Fibroblast of lung (primary cell): ENCODE measurements at regions not wholly inside any gene's neighbourhood (a gene's known extent, or its start where the extent isn't known, plus 50 kb on each side); places are given as distances from the start of the nearest gene placed in this dataset.

Source experiments
- DNase-seq, 2 donors: peaks; one replicate each; pipeline versions ENCODE4 v3.0.0 to v3.0.0-alpha.2; 2010; ENCODE audit warnings: low read depth in 2 of 2
- H2AFZ ChIP-seq: 2 replicates; pipeline ENCODE4 v1.5.1; 2012; ENCODE audit warnings: low read length, control low read depth, inconsistent platforms
- H3K27ac ChIP-seq: 2 replicates; pipeline ENCODE4 v1.5.1; 2011; ENCODE audit warnings: low read length, control low read depth; ENCODE audit not compliant: insufficient read depth
- H3K27me3 ChIP-seq: 2 replicates; pipeline ENCODE4 v1.5.1; 2011; ENCODE audit warnings: mild to moderate bottlenecking, low read length; ENCODE audit not compliant: control insufficient read depth, insufficient read depth
- H3K36me3 ChIP-seq: 2 replicates; pipeline ENCODE4 v1.5.1; 2011; ENCODE audit warnings: low read length; ENCODE audit not compliant: control insufficient read depth, insufficient read depth
- H3K4me1 ChIP-seq: 2 replicates; pipeline ENCODE4 v1.5.1; 2011; ENCODE audit warnings: low read length; ENCODE audit not compliant: control insufficient read depth, insufficient read depth; ENCODE audit errors: extremely low read depth
- H3K4me2 ChIP-seq: 2 replicates; pipeline ENCODE4 v1.5.1; 2011; ENCODE audit warnings: low read length, control low read depth; ENCODE audit not compliant: insufficient read depth; ENCODE audit errors: extremely low read depth
- H3K4me3 ChIP-seq, 4 experiments: fragments of 200-600 bp in 1 of 4; sonication (generic) in 1 of 4; replicated peaks in 1 of 4; 2 replicates each; pipeline ENCODE4 v1.5.1; 2011 to 2016; ENCODE audit warnings: low read length in 4 of 4, low read depth in 3 of 4, mild to moderate bottlenecking in 3 of 4, control low read depth in 2 of 4, inconsistent platforms in 1 of 4, mixed read lengths in 1 of 4; ENCODE audit not compliant: insufficient read depth in 1 of 4; ENCODE audit errors: control extremely low read depth in 1 of 4
- H3K79me2 ChIP-seq: 2 replicates; pipeline ENCODE4 v1.5.1; 2012; ENCODE audit warnings: mild to moderate bottlenecking, low read length, inconsistent platforms; ENCODE audit not compliant: control insufficient read depth, insufficient read depth
- H3K9ac ChIP-seq: 2 replicates; pipeline ENCODE4 v1.5.1; 2011; ENCODE audit warnings: mild to moderate bottlenecking, low read length, control low read depth; ENCODE audit not compliant: insufficient read depth
- H3K9me3 ChIP-seq: 2 replicates; pipeline ENCODE4 v1.5.1; 2012; ENCODE audit warnings: low read depth, low read length; ENCODE audit not compliant: control insufficient read depth, insufficient read depth
- H4K20me1 ChIP-seq: 2 replicates; pipeline ENCODE4 v1.5.1; 2011; ENCODE audit warnings: low read length; ENCODE audit not compliant: control insufficient read depth, insufficient read depth; ENCODE audit errors: extremely low read depth
- CTCF ChIP-seq, 2 donors: IDR thresholded peaks in 1 of 2; conservative IDR thresholded peaks in 1 of 2; 1 replicate in 1 of 2; 2 replicates in 1 of 2; pipeline ENCODE4 v1.5.1; 2011 to 2012; ENCODE audit warnings: low read length in 2 of 2, control low read depth in 1 of 2, inconsistent platforms in 1 of 2, low read depth in 1 of 2, mild to moderate bottlenecking in 1 of 2
- EZH2 ChIP-seq: IDR thresholded peaks from 2 replicates; pipeline ENCODE4 v1.5.1; 2012; ENCODE audit warnings: low read length, control low read depth, mild to moderate bottlenecking; ENCODE audit errors: missing control alignments

DNA sequence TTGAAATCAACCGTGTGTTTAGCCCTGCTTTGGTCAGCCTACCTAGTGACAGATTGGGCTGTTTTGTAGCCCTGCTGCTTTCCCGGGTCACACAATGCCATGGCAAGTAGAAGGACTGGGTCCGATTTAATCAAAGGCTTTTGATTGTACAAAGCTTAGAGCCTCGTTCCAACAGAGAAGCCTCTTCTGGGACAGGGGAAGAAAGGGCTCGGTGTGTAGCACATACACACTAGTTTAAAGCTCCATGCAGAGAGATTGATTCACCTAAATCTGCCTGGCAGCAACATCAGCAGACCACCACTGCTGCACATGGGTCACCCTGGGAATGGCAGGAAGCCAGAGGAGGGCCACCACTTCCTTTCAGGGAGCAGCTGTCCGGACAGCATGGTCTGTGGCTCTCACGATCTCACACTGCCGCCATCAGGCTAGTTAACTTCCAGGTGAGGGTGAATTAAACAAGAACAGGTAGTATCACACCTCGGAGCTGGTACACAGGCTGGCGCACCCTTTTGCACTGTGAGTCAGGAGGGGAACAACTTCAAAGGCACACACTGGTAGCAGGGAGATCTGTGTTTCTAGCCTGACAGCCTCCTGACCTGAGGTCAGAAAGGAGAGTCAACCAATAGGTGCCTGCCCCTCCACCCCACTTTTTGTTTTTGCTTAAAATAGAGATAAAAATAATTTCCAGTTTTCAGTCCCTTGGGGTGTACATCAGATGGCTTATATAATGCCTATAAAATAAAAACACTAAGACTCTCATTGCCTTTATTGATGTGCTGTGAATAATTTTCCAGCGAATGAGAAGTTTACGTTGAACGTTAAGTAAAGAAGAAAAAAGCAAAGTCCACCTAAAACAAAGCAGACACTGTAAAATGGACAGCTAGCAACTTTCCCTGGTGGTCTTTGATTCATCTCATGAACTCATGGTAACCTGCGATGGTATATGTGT, 108.5 kb downstream of the CDCA7 start:
- H3K4me1 ChIP-seq = no peaks in the 10 kb centered on the region
- H3K27ac ChIP-seq = no peak overlapping the region
- no peaks in the 10 kb centered on the region for H4K20me1 ChIP-seq
- H3K4me2 ChIP-seq = no peak overlapping the region
- no peaks in the 10 kb centered on the region for H3K79me2 ChIP-seq
- H2AFZ ChIP-seq = no peak overlapping the region
- H3K9ac ChIP-seq = no peak overlapping the region
- TF ChIP-seq CTCF (conservative IDR thresholded peaks at IDR 0.05 in 1 of 2, IDR thresholded peaks at IDR 0.05 in 1 of 2; ENCODE audit: low read depth in 1 of 2, low read length in 2 of 2) = no peak
- no peak for TF ChIP-seq EZH2
- no peak for DNase-seq
- no peak overlapping the region for H3K4me3 ChIP-seq
- H3K27me3 ChIP-seq = peaks cover 2% of the 10 kb centered on the region
- no peaks in the 10 kb centered on the region for H3K9me3 ChIP-seq
- no peaks in the 10 kb centered on the region for H3K36me3 ChIP-seq

GRCh38 chr2:173463846-173464245, 109.2 kb downstream of the CDCA7 start:
- no peak for DNase-seq
- Histone ChIP-seq H4K20me1 (no peaks in the 10 kb centered on the region), H3K4me3 (no peak overlapping the region), H3K27ac (no peak overlapping the region), H2AFZ (no peak overlapping the region), H3K79me2 (no peaks in the 10 kb centered on the region), H3K27me3 (peaks cover 2% of the 10 kb centered on the region), H3K9ac (no peak overlapping the region), H3K4me1 (no peaks in the 10 kb centered on the region), H3K4me2 (no peak overlapping the region), H3K9me3 (no peaks in the 10 kb centered on the region), H3K36me3 (no peaks in the 10 kb centered on the region)
- TF ChIP-seq CTCF (conservative IDR thresholded peaks at IDR 0.05 in 1 of 2, IDR thresholded peaks at IDR 0.05 in 1 of 2; ENCODE audit: low read depth in 1 of 2, low read length in 2 of 2) (no peak), EZH2 (no peak)

DNA sequence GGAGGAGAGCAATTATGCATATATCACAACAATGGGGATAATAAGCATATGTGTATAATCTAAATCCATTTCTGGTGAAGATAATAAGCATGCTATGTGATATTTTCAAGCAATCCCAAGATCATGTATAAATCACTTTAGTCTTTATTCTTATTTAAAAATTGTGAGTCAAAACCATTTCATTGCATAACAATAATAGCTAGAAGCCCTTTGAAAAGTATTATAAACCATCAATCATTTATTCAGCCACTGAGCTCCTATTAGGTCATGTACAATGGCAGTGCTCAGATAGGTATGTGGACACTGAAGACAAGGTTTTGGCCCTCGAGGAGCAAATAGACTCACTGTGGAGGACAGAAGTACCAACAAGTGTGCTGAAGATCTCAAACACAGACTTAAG, 113.1 kb downstream of the CDCA7 start:
- H3K4me2 ChIP-seq = no peak overlapping the region

More for the DNA sequence above, 113.1 kb downstream of the CDCA7 start:
- Histone ChIP-seq H3K9ac (no peak overlapping the region), H4K20me1 (no peaks in the 10 kb centered on the region), H2AFZ (no peak overlapping the region), H3K36me3 (no peaks in the 10 kb centered on the region), H3K27me3 (peaks cover 4% of the 10 kb centered on the region), H3K4me1 (no peaks in the 10 kb centered on the region), H3K9me3 (no peaks in the 10 kb centered on the region), H3K79me2 (no peaks in the 10 kb centered on the region), H3K27ac (no peak overlapping the region), H3K4me3 (no peak overlapping the region)
- no peak for TF ChIP-seq CTCF (conservative IDR thresholded peaks at IDR 0.05 in 1 of 2, IDR thresholded peaks at IDR 0.05 in 1 of 2; ENCODE audit: low read depth in 1 of 2, low read length in 2 of 2)
- no peak for TF ChIP-seq EZH2
- no peak for DNase-seq
